PC-9 (cell line): ENCODE measurements at regions not wholly inside any gene's neighbourhood (a gene's known extent, or its start where the extent isn't known, plus 50 kb on each side); places are given as distances from the start of the nearest gene placed in this dataset.

ENCODE experiments used
- CTCF ChIP-seq: fragments of 200-600 bp; sonication (generic); conservative IDR thresholded peaks from 2 replicates; pipeline ENCODE4 v1.6.1; 2017; ENCODE audit warnings: mixed run types, antibody characterized with exemption, mild to moderate bottlenecking, moderate library complexity
- EZH2 ChIP-seq: fragments of 200-600 bp; sonication (generic); IDR thresholded peaks from 2 replicates; pipeline ENCODE4 v1.8.0; 2017; ENCODE audit warnings: antibody characterized with exemption, low read depth

GRCh38 chr13:21287331-21287907 is 111.0 kb downstream of the MRPL57 start:
- TF ChIP-seq CTCF, result no peak
- TF ChIP-seq EZH2, result no peak
